ENCODE measurements at regions not wholly inside any gene's neighbourhood (a gene's known extent, or its start where the extent isn't known, plus 50 kb on each side); places are given as distances from the start of the nearest gene placed in this dataset.
"Not testable (repeated sequence)": the region's sequence is repeated elsewhere in the genome, so short reads cannot be mapped to it uniquely, and the experiment has no call there.

DNA sequence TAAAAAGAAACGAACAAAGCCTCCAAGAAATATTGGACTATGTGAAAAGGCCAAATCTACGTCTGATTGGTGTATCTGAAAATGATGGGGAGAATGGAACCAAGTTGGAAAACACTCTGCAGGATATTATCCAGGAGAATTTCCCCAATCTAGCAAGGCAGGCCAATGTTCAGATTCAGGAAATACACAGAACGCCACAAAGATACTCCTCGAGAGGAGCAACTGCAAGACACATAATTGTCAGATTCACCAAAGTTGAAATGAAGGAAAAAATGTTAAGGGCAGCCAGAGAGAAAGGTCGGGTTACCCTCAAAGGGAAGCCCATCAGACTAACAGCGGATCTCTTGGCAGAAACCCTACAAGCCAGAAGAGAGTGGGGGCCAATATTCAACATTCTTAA is 82.2 kb downstream of the SNTN start:
- H4K91ac ChIP-seq (ENCODE audit: insufficient read depth, low read depth, low read length); CTCF ChIA-PET; H3K9ac ChIP-seq (ENCODE audit: low read depth, low read length); H3K4me1 ChIP-seq (ENCODE audit: control insufficient read depth, insufficient read depth, low read length); H3K56ac ChIP-seq (ENCODE audit: extremely low read depth, insufficient read depth, low read length); H3K23ac ChIP-seq (ENCODE audit: low read depth, low read length); H3K4me3 ChIP-seq (ENCODE audit: insufficient read depth, low read depth, low read length); H2AK5ac ChIP-seq (ENCODE audit: low read depth, low read length); H2BK15ac ChIP-seq (ENCODE audit: low read depth, low read length); H3K36me3 ChIP-seq (ENCODE audit: control insufficient read depth, insufficient read depth, low read length); H3K79me1 ChIP-seq (ENCODE audit: low read depth in 1 of 2, low read length in 2 of 2); H2BK5ac ChIP-seq (ENCODE audit: low read depth, low read length, poor library complexity, severe bottlenecking); H3K18ac ChIP-seq (ENCODE audit: low read depth, low read length); in situ Hi-C loops (cut with MboI; ENCODE audit: low sequenced_read_pairs); H3K4ac ChIP-seq (ENCODE audit: low read depth, low read length); H2AK9ac ChIP-seq (replicated peaks; ENCODE audit: low read depth, low read length, poor library complexity); intact Hi-C loops (cut with micrococcal nuclease); DNase-seq; POLR2A ChIA-PET (ENCODE audit: unreplicated experiment); H3K27me3 ChIP-seq (ENCODE audit: control insufficient read depth, insufficient read depth, low read length); BruUV-seq (replicated peaks); H2BK120ac ChIP-seq (ENCODE audit: low read depth, low read length); ATAC-seq (ENCODE audit: low read depth); H3K9me3 ChIP-seq (ENCODE audit: control insufficient read depth, insufficient read depth, low read length); H4K20me1 ChIP-seq (ENCODE audit: insufficient read depth, low read length); H3K9me1 ChIP-seq (ENCODE audit: insufficient read depth, low read length); dilution Hi-C loops (cut with HindIII; ENCODE audit: low sequenced_read_pairs, unreplicated experiment); H2AFZ ChIP-seq (replicated peaks; ENCODE audit: low read length, poor library complexity); H3K27ac ChIP-seq (ENCODE audit: insufficient read depth, low read length); H2BK20ac ChIP-seq (ENCODE audit: low read depth, low read length); H4K5ac ChIP-seq (ENCODE audit: low read depth, low read length); H3K14ac ChIP-seq (replicated peaks; ENCODE audit: low read depth, low read length); H4K8ac ChIP-seq (ENCODE audit: low read depth in 2 of 2, low read length in 2 of 2); H3K4me2 ChIP-seq (ENCODE audit: low read depth, low read length): not testable (repeated sequence)
- no CpG with 5 or more reads among the region's 6 CpGs for WGBS, 2 experiments (ENCODE audit: extremely low coverage in 2 of 2, insufficient read length in 1 of 2)

DNA sequence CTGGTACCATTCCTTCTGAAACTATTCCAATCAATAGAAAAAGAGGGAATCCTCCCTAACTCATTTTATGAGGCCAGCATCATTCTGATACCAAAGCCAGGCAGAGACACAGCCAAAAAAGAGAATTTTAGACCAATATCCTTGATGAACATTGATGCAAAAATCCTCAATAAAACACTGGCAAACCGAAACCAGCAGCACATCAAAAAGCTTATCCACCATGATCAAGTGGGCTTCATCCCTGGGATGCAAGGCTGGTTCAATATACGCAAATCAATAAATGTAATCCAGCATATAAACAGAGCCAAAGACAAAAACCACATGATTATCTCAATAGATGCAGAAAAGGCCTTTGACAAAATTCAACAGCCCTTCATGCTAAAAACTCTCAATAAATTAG is 82.3 kb upstream of the C3orf49 start:
- in situ Hi-C loops (cut with MboI; ENCODE audit: low sequenced_read_pairs) = not testable (repeated sequence)

More for the DNA sequence above, 82.3 kb upstream of the C3orf49 start:
- H3K9me3 ChIP-seq (ENCODE audit: control insufficient read depth, insufficient read depth, low read length); H2AFZ ChIP-seq (replicated peaks; ENCODE audit: low read length, poor library complexity); H3K14ac ChIP-seq (replicated peaks; ENCODE audit: low read depth, low read length); H3K18ac ChIP-seq (ENCODE audit: low read depth, low read length); H2BK15ac ChIP-seq (ENCODE audit: low read depth, low read length); H3K9me1 ChIP-seq (ENCODE audit: insufficient read depth, low read length); CTCF ChIA-PET; POLR2A ChIA-PET (ENCODE audit: unreplicated experiment); H3K23ac ChIP-seq (ENCODE audit: low read depth, low read length); H4K91ac ChIP-seq (ENCODE audit: insufficient read depth, low read depth, low read length); H2BK5ac ChIP-seq (ENCODE audit: low read depth, low read length, poor library complexity, severe bottlenecking); BruUV-seq (replicated peaks); H2AK9ac ChIP-seq (replicated peaks; ENCODE audit: low read depth, low read length, poor library complexity); intact Hi-C loops (cut with micrococcal nuclease); dilution Hi-C loops (cut with HindIII; ENCODE audit: low sequenced_read_pairs, unreplicated experiment); H4K20me1 ChIP-seq (ENCODE audit: insufficient read depth, low read length); H3K36me3 ChIP-seq (ENCODE audit: control insufficient read depth, insufficient read depth, low read length); ATAC-seq (ENCODE audit: low read depth); H2BK120ac ChIP-seq (ENCODE audit: low read depth, low read length); H3K9ac ChIP-seq (ENCODE audit: low read depth, low read length); H2AK5ac ChIP-seq (ENCODE audit: low read depth, low read length); H3K4me3 ChIP-seq (ENCODE audit: insufficient read depth, low read depth, low read length); H3K79me1 ChIP-seq (ENCODE audit: low read depth in 1 of 2, low read length in 2 of 2); H3K4me2 ChIP-seq (ENCODE audit: low read depth, low read length); H3K56ac ChIP-seq (ENCODE audit: extremely low read depth, insufficient read depth, low read length); H3K4me1 ChIP-seq (ENCODE audit: control insufficient read depth, insufficient read depth, low read length); H3K27ac ChIP-seq (ENCODE audit: insufficient read depth, low read length); H4K8ac ChIP-seq (ENCODE audit: low read depth in 2 of 2, low read length in 2 of 2); H3K4ac ChIP-seq (ENCODE audit: low read depth, low read length); H2BK20ac ChIP-seq (ENCODE audit: low read depth, low read length); DNase-seq; H3K27me3 ChIP-seq (ENCODE audit: control insufficient read depth, insufficient read depth, low read length); H4K5ac ChIP-seq (ENCODE audit: low read depth, low read length): not testable (repeated sequence)
- no CpG with 5 or more reads among the region's 2 CpGs for WGBS, 2 experiments (ENCODE audit: extremely low coverage in 2 of 2, insufficient read length in 1 of 2)

All from IMR-90 (cell line).